SU-DHL-6 (cell line): ENCODE measurements at regions not wholly inside any gene's neighbourhood (a gene's known extent, or its start where the extent isn't known, plus 50 kb on each side); places are given as distances from the start of the nearest gene placed in this dataset.

Source experiments
- H2AFZ ChIP-seq: fragments of 200-600 bp; sonication (generic); 2 replicates; pipeline ENCODE4 v1.6.1; 2014; ENCODE audit warnings: low read depth, mild to moderate bottlenecking, moderate library complexity, mixed read lengths, antibody characterized with exemption, low read length; ENCODE audit not compliant: severe bottlenecking
- H3F3A ChIP-seq: fragments of 200-600 bp; shearing (Covaris generic); 2 replicates; pipeline ENCODE4 v1.6.0; 2016; ENCODE audit warnings: antibody characterized with exemption, mild to moderate bottlenecking; ENCODE audit not compliant: insufficient read depth
- H3K27ac ChIP-seq: fragments of 200-600 bp; sonication (generic); 2 replicates; pipeline ENCODE4 v1.5.1; 2016; ENCODE audit warnings: low read depth, mild to moderate bottlenecking, low read length, moderate library complexity, mixed read lengths
- H3K27me3 ChIP-seq: fragments of 200-600 bp; sonication (generic), shearing (Covaris generic); 2 replicates; pipeline ENCODE4 v1.6.0; 2014; ENCODE audit warnings: mild to moderate bottlenecking, low read length
- H3K36me3 ChIP-seq: fragments of 200-600 bp; sonication (generic); 2 replicates; pipeline ENCODE4 v1.6.1; 2014; ENCODE audit warnings: mild to moderate bottlenecking, low read length, mixed read lengths
- H3K4me2 ChIP-seq: fragments of 300-600, 200-600 bp; shearing (Covaris generic), sonication (generic); 2 replicates; pipeline ENCODE4 v1.6.0; 2014; ENCODE audit warnings: low read length, low read depth, mild to moderate bottlenecking; ENCODE audit not compliant: poor library complexity, severe bottlenecking
- H3K4me3 ChIP-seq: fragments of 200-600 bp; sonication (generic); 2 replicates; pipeline ENCODE4 v1.5.1; 2014; ENCODE audit warnings: antibody characterized with exemption, low read length, mild to moderate bottlenecking, mixed read lengths; ENCODE audit not compliant: insufficient read depth, poor library complexity, severe bottlenecking
- H3K79me2 ChIP-seq: fragments of 200-600 bp; sonication (generic); 2 replicates; pipeline ENCODE4 v1.6.1; 2014; ENCODE audit warnings: mild to moderate bottlenecking, low read length, moderate library complexity; ENCODE audit not compliant: insufficient read depth
- H3K9ac ChIP-seq: fragments of 200-600 bp; sonication (generic); 2 replicates; pipeline ENCODE4 v1.7.0; 2014; ENCODE audit warnings: mild to moderate bottlenecking, low read length
- H3K9me2 ChIP-seq: fragments of 200-600 bp; sonication (generic); replicated peaks from 2 replicates; pipeline ENCODE4 v1.6.1; 2014; ENCODE audit warnings: low read length; ENCODE audit not compliant: insufficient read depth
- H3K9me3 ChIP-seq: fragments of 200-600 bp; sonication (generic); 2 replicates; pipeline ENCODE4 v1.6.1; 2014; ENCODE audit warnings: low read length, mixed read lengths; ENCODE audit not compliant: insufficient read depth
- H4K20me1 ChIP-seq: fragments of 200-600 bp; sonication (generic); 2 replicates; pipeline ENCODE4 v1.6.1; 2014; ENCODE audit warnings: low read depth, mild to moderate bottlenecking, antibody characterized with exemption, low read length, moderate library complexity, mixed read lengths
- CTCF ChIP-seq: fragments of 200-600 bp; sonication (generic); IDR thresholded peaks from one replicate; pipeline ENCODE4 v1.5.1; 2017; ENCODE audit warnings: antibody characterized with exemption, mild to moderate bottlenecking, low read length, moderate library complexity; ENCODE audit not compliant: insufficient read depth, poor library complexity, severe bottlenecking
- EZH2phosphoT487 ChIP-seq: fragments of 200-600 bp; sonication (generic), shearing (Covaris generic); conservative IDR thresholded peaks from 2 replicates; pipeline ENCODE4 v1.6.1; 2018; ENCODE audit warnings: mild to moderate bottlenecking, antibody characterized with exemption, low read length, moderate library complexity, mixed read lengths

- Histone ChIP-seq H3K27me3 (no peaks in the 10 kb centered on the region), H3K9me2 (no peaks in the 10 kb centered on the region), H2AFZ (no peak overlapping the region), H3K4me2 (no peak overlapping the region), H3K9me3 (no peaks in the 10 kb centered on the region), H3K36me3 (no peaks in the 10 kb centered on the region), H3F3A (no peaks in the 10 kb centered on the region), H4K20me1 (no peaks in the 10 kb centered on the region), H3K9ac (no peak overlapping the region), H3K4me3 (no peak overlapping the region), H3K79me2 (no peaks in the 10 kb centered on the region), H3K27ac (no peak overlapping the region)
- TF ChIP-seq EZH2phosphoT487 (no peak), CTCF (no peak)
Measured at GRCh38 chr7:94335586-94335985, 59.1 kb upstream of the COL1A2 start.

GRCh38 chr7:94336009-94336408, 58.7 kb upstream of the COL1A2 start:
- no peaks in the 10 kb centered on the region for H4K20me1 ChIP-seq
- no peak overlapping the region for H3K27ac ChIP-seq
- no peak overlapping the region for H3K4me2 ChIP-seq
- H2AFZ ChIP-seq, result no peak overlapping the region
- TF ChIP-seq EZH2phosphoT487 (no peak), CTCF (no peak)
- no peaks in the 10 kb centered on the region for H3K36me3 ChIP-seq
- H3K79me2 ChIP-seq, result no peaks in the 10 kb centered on the region
- no peaks in the 10 kb centered on the region for H3K9me3 ChIP-seq
- H3K4me3 ChIP-seq, result no peak overlapping the region
- no peaks in the 10 kb centered on the region for H3F3A ChIP-seq
- no peak overlapping the region for H3K9ac ChIP-seq
- no peaks in the 10 kb centered on the region for H3K27me3 ChIP-seq
- no peaks in the 10 kb centered on the region for H3K9me2 ChIP-seq

- Histone ChIP-seq H3K9ac (no peak overlapping the region), H4K20me1 (no peaks in the 10 kb centered on the region), H3K9me2 (no peaks in the 10 kb centered on the region), H3K27ac (no peak overlapping the region), H3K4me2 (no peak overlapping the region), H3K27me3 (no peaks in the 10 kb centered on the region), H3K36me3 (no peaks in the 10 kb centered on the region), H3K79me2 (no peaks in the 10 kb centered on the region), H3K9me3 (no peaks in the 10 kb centered on the region), H2AFZ (no peak overlapping the region), H3K4me3 (no peak overlapping the region), H3F3A (no peaks in the 10 kb centered on the region)
- no peak for TF ChIP-seq CTCF
- TF ChIP-seq EZH2phosphoT487, result no peak
Measured at GRCh38 chr7:94338921-94339371, 55.7 kb upstream of the COL1A2 start.

GRCh38 chr7:94344826-94345225, 49.9 kb upstream of the COL1A2 start:
- Histone ChIP-seq H3K9ac (no peak overlapping the region), H3K9me2 (no peaks in the 10 kb centered on the region), H3K9me3 (no peaks in the 10 kb centered on the region), H2AFZ (no peak overlapping the region), H4K20me1 (no peaks in the 10 kb centered on the region), H3K79me2 (no peaks in the 10 kb centered on the region), H3K27ac (no peak overlapping the region), H3K27me3 (no peaks in the 10 kb centered on the region), H3K4me3 (no peak overlapping the region), H3K36me3 (no peaks in the 10 kb centered on the region), H3F3A (no peaks in the 10 kb centered on the region), H3K4me2 (no peak overlapping the region)
- no peak for TF ChIP-seq EZH2phosphoT487
- TF ChIP-seq CTCF, result no peak
